Vagina (tissue), 2 donors: ENCODE measurements at regions not wholly inside any gene's neighbourhood (a gene's known extent, or its start where the extent isn't known, plus 50 kb on each side); places are given as distances from the start of the nearest gene placed in this dataset.

ENCODE experiments used
- CTCF ChIP-seq, 3 experiments: fragments of 450-650 bp in 2 of 3; fragments of 200-600 bp in 1 of 3; sonication (generic) in 1 of 3; IDR thresholded peaks; one replicate each; pipeline ENCODE4 v1.5.1; 2017 to 2019; ENCODE audit warnings: antibody characterized with exemption in 3 of 3, mild to moderate bottlenecking in 2 of 3, moderate library complexity in 2 of 3
- POLR2AphosphoS5 ChIP-seq, 2 donors: sonication (generic); formaldehyde crosslinking; IDR thresholded peaks; one replicate each; pipeline ENCODE4 v1.9.0; 2017; ENCODE audit warnings: antibody characterized with exemption in 2 of 2, mild to moderate bottlenecking in 2 of 2, low read depth in 1 of 2; ENCODE audit not compliant: insufficient read depth in 1 of 2

- TF ChIP-seq CTCF (IDR thresholded peaks at IDR 0.05) (no peak), POLR2AphosphoS5 (IDR thresholded peaks at IDR 0.05; ENCODE audit: insufficient read depth in 1 of 2, low read depth in 1 of 2) (no peak)
Measured at GRCh38 chr5:158055111-158055501, 196.2 kb upstream of the CLINT1 start.
